HL-60 (cell line): ENCODE measurements at regions not wholly inside any gene's neighbourhood (a gene's known extent, or its start where the extent isn't known, plus 50 kb on each side); places are given as distances from the start of the nearest gene placed in this dataset.

ENCODE experiments used
- DNase-seq, 2 experiments: peaks; one replicate each; pipeline ENCODE4 v3.0.0-alpha.2; 2010 to 2020; ENCODE audit warnings: low read depth in 1 of 2, low spot score in 1 of 2
- H3K27ac ChIP-seq: fragments of 250-450 bp; sonication (Bioruptor Pico); replicated peaks from 2 replicates; pipeline ENCODE4 v1.5.1; 2020; ENCODE audit warnings: mild to moderate bottlenecking, moderate library complexity
- H3K27me3 ChIP-seq: fragments of 250-450 bp; sonication (Bioruptor Pico); 2 replicates; pipeline ENCODE4 v1.5.1; 2021; ENCODE audit warnings: mild to moderate bottlenecking, moderate library complexity; ENCODE audit not compliant: insufficient read depth, poor library complexity, severe bottlenecking
- H3K4me3 ChIP-seq: replicated peaks from 2 replicates; pipeline ENCODE4 v1.5.1; 2011; ENCODE audit warnings: mild to moderate bottlenecking, control low read depth, low read length; ENCODE audit not compliant: insufficient read depth
- CTCF ChIP-seq: IDR thresholded peaks from one replicate; pipeline ENCODE4 v1.5.1; 2011; ENCODE audit warnings: low read length, control low read depth, inconsistent platforms; ENCODE audit not compliant: insufficient read depth
- GABPA ChIP-seq: IDR thresholded peaks from 2 replicates; pipeline ENCODE4 v1.6.1; 2012; ENCODE audit warnings: low read depth
- POLR2AphosphoS5 ChIP-seq: IDR thresholded peaks from 2 replicates; pipeline ENCODE4 v1.6.1; 2012; ENCODE audit warnings: low read depth
- SPI1 ChIP-seq: IDR thresholded peaks from 2 replicates; pipeline ENCODE4 v1.6.1; 2012; ENCODE audit warnings: low read depth, mild to moderate bottlenecking, borderline replicate concordance
- TF ChIP-seq, protein P1 (sequence below): IDR thresholded peaks from 2 replicates; pipeline ENCODE4 v1.6.1; 2012; ENCODE audit warnings: low read depth; ENCODE audit not compliant: insufficient replicate concordance

DNA sequence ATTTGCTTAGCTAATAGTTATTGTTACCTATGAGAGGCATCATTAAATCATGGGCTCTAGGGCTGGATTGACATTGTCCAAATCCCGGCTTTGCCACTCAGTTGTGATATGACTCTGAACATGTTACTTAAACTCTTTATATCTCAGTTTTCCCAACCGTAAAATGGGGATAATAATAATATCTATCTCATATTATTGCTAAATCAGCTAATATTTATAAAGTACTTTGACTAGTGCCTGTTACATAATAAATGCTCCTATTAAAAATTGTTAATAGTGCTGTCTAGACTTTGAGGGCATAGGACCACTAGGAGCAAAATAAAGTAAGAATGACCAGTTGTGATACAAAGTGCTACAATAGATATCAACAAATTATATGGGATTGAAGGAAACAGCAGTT is 376.3 kb upstream of the FIGN start:
- DNase-seq: no peak
- Histone ChIP-seq H3K4me3 (no peak overlapping the region), H3K27ac (no peak overlapping the region), H3K27me3 (no peaks in the 10 kb centered on the region)
- TF ChIP-seq, protein P1, sequence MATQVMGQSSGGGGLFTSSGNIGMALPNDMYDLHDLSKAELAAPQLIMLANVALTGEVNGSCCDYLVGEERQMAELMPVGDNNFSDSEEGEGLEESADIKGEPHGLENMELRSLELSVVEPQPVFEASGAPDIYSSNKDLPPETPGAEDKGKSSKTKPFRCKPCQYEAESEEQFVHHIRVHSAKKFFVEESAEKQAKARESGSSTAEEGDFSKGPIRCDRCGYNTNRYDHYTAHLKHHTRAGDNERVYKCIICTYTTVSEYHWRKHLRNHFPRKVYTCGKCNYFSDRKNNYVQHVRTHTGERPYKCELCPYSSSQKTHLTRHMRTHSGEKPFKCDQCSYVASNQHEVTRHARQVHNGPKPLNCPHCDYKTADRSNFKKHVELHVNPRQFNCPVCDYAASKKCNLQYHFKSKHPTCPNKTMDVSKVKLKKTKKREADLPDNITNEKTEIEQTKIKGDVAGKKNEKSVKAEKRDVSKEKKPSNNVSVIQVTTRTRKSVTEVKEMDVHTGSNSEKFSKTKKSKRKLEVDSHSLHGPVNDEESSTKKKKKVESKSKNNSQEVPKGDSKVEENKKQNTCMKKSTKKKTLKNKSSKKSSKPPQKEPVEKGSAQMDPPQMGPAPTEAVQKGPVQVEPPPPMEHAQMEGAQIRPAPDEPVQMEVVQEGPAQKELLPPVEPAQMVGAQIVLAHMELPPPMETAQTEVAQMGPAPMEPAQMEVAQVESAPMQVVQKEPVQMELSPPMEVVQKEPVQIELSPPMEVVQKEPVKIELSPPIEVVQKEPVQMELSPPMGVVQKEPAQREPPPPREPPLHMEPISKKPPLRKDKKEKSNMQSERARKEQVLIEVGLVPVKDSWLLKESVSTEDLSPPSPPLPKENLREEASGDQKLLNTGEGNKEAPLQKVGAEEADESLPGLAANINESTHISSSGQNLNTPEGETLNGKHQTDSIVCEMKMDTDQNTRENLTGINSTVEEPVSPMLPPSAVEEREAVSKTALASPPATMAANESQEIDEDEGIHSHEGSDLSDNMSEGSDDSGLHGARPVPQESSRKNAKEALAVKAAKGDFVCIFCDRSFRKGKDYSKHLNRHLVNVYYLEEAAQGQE: no peak
- no peak for TF ChIP-seq SPI1
- no peak for TF ChIP-seq POLR2AphosphoS5
- TF ChIP-seq GABPA: no peak

DNA sequence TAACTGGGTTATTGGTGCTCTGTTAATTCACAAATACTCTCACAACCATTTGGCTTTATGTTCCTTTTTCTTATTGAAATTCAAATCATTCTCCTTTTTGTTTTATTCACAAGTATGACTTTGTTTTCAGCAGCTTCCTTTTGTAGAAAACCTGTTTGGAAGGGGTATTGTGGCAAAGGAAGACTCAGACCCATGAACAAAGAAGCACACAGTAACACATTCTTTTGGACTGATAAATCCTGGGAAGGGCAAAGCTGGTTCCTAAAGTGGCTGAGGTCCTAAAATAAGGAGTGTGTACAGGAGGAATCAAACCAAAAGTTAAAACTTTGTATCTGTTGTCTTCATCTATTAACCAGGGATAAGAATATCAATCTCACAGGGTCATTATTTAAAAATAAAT is 374.7 kb upstream of the FIGN start:
- no peak overlapping the region for H3K4me3 ChIP-seq
- TF ChIP-seq SPI1: no peak
- TF ChIP-seq CTCF: no peak
- TF ChIP-seq, protein P1: no peak
- TF ChIP-seq POLR2AphosphoS5: no peak
- no peak for TF ChIP-seq GABPA

DNA sequence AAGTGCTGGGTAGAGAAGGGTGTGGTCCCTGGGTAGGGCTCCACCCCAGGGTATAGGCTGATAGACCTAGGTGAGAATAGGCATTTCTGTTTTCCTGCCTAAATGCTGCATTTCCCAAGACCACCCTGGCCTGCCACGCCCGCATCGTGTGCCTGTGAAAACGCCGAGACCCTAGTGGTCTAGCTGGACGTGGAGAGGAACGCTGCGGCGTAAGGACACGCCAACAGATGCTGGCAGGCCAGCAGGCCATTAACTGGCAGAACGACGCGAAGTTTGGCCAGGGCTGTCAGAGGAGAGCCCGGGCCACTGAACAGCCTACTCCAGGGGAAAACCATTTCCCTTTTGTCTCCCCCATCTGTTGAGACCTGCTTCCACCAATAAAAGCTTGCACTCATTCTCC is 373.2 kb upstream of the FIGN start:
- Histone ChIP-seq H3K27ac (no peak overlapping the region), H3K4me3 (no peak overlapping the region), H3K27me3 (no peaks in the 10 kb centered on the region)
- TF ChIP-seq POLR2AphosphoS5: no peak
- TF ChIP-seq, protein P1: no peak
- TF ChIP-seq GABPA: no peak
- no peak for TF ChIP-seq SPI1
- no peak for TF ChIP-seq CTCF
- DNase-seq: no peak

More for the DNA sequence above, 374.7 kb upstream of the FIGN start:
- Histone ChIP-seq H3K27ac (no peak overlapping the region), H3K27me3 (no peaks in the 10 kb centered on the region)
- no peak for DNase-seq

DNA sequence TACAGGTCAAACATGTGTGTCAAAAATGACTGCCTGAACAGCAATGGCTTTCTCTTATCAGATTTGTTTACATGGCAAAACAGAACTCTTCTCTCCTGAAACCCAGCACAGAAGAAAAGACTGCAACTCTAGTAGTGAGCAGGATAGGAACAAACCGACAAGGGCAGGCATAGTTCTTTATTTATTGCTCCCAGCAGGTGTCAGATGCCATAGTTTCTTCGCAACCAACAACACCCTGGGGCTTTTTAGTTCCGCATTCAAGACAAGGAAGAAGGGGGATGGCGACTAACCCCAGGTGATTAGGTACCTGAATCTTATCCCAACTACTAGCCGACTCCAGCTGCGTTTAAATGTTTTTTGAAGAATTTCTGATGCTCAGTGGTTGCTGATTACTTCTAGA is 367.5 kb upstream of the FIGN start:
- Histone ChIP-seq H3K27me3 (no peaks in the 10 kb centered on the region), H3K4me3 (no peak overlapping the region), H3K27ac (no peak overlapping the region)
- no peak for DNase-seq
- TF ChIP-seq CTCF (no peak), GABPA (no peak), SPI1 (no peak)
